MCF 10A (cell line): ENCODE measurements at regions not wholly inside any gene's neighbourhood (a gene's known extent, or its start where the extent isn't known, plus 50 kb on each side); places are given as distances from the start of the nearest gene placed in this dataset.

Source experiments
- BruUV-seq: library from RNA; stranded (reverse); fragments of 400-500 nt; replicated peaks from 2 replicates; lab custom pipeline; 2021; lab: Mats Ljungman, UMichigan
- CTCF ChIA-PET: fragments of 300-600 bp; sonication (Branson Sonifier 250); formaldehyde crosslinking; extraction: SDS; loops from one replicate; lab custom pipeline; 2021; ENCODE audit warnings: antibody characterized with exemption, inconsistent platforms; lab: Yijun Ruan, JAX
- POLR2A ChIA-PET: fragments of 300-600, 350-650 bp; sonication (Branson Sonifier 250); formaldehyde crosslinking; extraction: SDS; loops from one replicate; lab custom pipeline; 2020; ENCODE audit warnings: antibody characterized with exemption, inconsistent platforms; lab: Yijun Ruan, JAX
- DNase-seq: peaks from one replicate; pipeline ENCODE4 v3.0.0-alpha.2; 2018; ENCODE audit not compliant: unreplicated experiment
- H3K27ac Mint-ChIP-seq: one replicate; pipeline ENCODE4 v1.8.0; 2022; ENCODE audit warnings: mild to moderate bottlenecking, low read depth, mixed read lengths; ENCODE audit not compliant: unreplicated experiment
- H3K27me3 Mint-ChIP-seq: one replicate; pipeline ENCODE4 v1.8.0; 2022; ENCODE audit warnings: mixed read lengths; ENCODE audit not compliant: insufficient read depth, unreplicated experiment
- H3K36me3 Mint-ChIP-seq: one replicate; pipeline ENCODE4 v1.8.0; 2022; ENCODE audit warnings: mild to moderate bottlenecking, moderate library complexity, mixed read lengths; ENCODE audit not compliant: insufficient read depth, unreplicated experiment
- H3K4me1 Mint-ChIP-seq: one replicate; pipeline ENCODE4 v1.8.0; 2022; ENCODE audit warnings: mixed read lengths; ENCODE audit not compliant: insufficient read depth, unreplicated experiment
- H3K4me3 Mint-ChIP-seq: one replicate; pipeline ENCODE4 v1.8.0; 2022; ENCODE audit warnings: mild to moderate bottlenecking, moderate library complexity, mixed read lengths; ENCODE audit not compliant: unreplicated experiment
- H3K9me3 Mint-ChIP-seq: one replicate; pipeline ENCODE4 v1.8.0; 2022; ENCODE audit warnings: mixed read lengths; ENCODE audit not compliant: unreplicated experiment
- intact Hi-C: fragments of 100-400 bp; cut with micrococcal nuclease; formaldehyde crosslinking; loops from 2 replicates; pipeline ENCODE4 v1.14.1; 2022
- TF ChIP-seq, protein P1 (sequence below): fragments of 200-600 bp; IDR thresholded peaks from one replicate; pipeline ENCODE4 v1.8.0; 2022; ENCODE audit warnings: antibody characterized with exemption, mild to moderate bottlenecking; ENCODE audit not compliant: unreplicated experiment

DNA sequence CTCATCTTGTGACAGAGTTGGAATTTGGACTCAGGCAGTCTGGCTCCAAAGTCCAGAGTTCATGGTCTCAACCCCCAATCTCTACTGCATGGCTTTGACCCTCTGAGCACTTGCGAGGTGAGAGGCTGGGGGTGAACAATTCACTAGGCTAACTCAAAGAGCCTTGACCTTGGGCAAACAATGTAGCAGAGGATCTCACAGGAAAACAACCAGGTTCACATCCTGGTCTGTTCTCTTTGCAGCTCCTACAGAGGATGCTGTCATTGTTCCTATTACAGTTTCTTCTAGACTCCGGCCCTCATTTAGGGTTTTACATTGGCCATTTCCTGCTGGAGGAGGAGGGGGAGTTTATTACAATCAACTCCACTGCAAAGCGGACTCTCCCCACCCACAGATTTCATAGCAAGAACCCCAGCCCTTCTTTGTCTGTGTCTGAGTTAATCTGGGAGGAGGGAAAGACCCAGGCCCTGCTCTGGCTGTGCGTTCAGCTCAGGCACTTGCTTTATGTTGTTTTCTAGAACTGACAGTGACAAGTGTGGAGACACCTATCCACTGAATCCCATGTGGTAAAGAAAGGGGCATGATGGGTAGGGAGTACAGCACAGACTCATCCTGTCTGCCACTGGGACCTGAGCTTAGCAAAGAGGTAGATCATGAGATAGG lies 101.6 kb downstream of the LBH start:
- TF ChIP-seq, protein P1, sequence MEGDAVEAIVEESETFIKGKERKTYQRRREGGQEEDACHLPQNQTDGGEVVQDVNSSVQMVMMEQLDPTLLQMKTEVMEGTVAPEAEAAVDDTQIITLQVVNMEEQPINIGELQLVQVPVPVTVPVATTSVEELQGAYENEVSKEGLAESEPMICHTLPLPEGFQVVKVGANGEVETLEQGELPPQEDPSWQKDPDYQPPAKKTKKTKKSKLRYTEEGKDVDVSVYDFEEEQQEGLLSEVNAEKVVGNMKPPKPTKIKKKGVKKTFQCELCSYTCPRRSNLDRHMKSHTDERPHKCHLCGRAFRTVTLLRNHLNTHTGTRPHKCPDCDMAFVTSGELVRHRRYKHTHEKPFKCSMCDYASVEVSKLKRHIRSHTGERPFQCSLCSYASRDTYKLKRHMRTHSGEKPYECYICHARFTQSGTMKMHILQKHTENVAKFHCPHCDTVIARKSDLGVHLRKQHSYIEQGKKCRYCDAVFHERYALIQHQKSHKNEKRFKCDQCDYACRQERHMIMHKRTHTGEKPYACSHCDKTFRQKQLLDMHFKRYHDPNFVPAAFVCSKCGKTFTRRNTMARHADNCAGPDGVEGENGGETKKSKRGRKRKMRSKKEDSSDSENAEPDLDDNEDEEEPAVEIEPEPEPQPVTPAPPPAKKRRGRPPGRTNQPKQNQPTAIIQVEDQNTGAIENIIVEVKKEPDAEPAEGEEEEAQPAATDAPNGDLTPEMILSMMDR, result no peak
- H3K36me3 Mint-ChIP-seq, result no peaks in the 10 kb centered on the region
- H3K27me3 Mint-ChIP-seq, result no peaks in the 10 kb centered on the region
- ChIA-PET POLR2A (no interaction called here), CTCF (interaction anchor here (0.7 kb wide), 1 partner anchor 124 kb away, joined by 3 read pairs; no protein-coding TSS in a partner anchor)
- peaks cover 10% of the 10 kb centered on the region for H3K9me3 Mint-ChIP-seq
- H3K27ac Mint-ChIP-seq, result no peak overlapping the region
- H3K4me1 Mint-ChIP-seq, result no peaks in the 10 kb centered on the region
- no TSS peak for BruUV-seq
- intact Hi-C loops, result no loop called here
- no peak overlapping the region for H3K4me3 Mint-ChIP-seq
- DNase-seq, result no peak

GRCh38 chr2:30334762-30335363 lies 103.5 kb downstream of the LBH start:
- TF ChIP-seq, protein P1, result no peak
- ChIA-PET CTCF (interaction anchor here (0.5 to 1.4 kb wide), 8 partner anchors 15 to 373 kb away, joined by 3 to 5 read pairs (median 3); no protein-coding TSS in a partner anchor), POLR2A (no interaction called here)
- Mint-ChIP-seq H3K9me3 (peaks cover 10% of the 10 kb centered on the region), H3K27me3 (no peaks in the 10 kb centered on the region), H3K36me3 (no peaks in the 10 kb centered on the region), H3K4me3 (no peak overlapping the region), H3K27ac (no peak overlapping the region), H3K4me1 (no peaks in the 10 kb centered on the region)
- BruUV-seq, result no TSS peak
- DNase-seq, result no peak
- intact Hi-C loops, result no loop called here

GRCh38 chr2:30336084-30336483 lies 104.8 kb downstream of the LBH start:
- no peak for DNase-seq
- H3K4me1 Mint-ChIP-seq, result no peaks in the 10 kb centered on the region
- H3K4me3 Mint-ChIP-seq, result no peak overlapping the region
- no TSS peak for BruUV-seq
- intact Hi-C loops, result no loop called here
- H3K27ac Mint-ChIP-seq, result no peak overlapping the region
- H3K9me3 Mint-ChIP-seq, result peaks cover 10% of the 10 kb centered on the region
- TF ChIP-seq, protein P1, result no peak
- CTCF ChIA-PET, result interaction anchor here (1.2 kb wide), 1 partner anchor 16 kb away, joined by 3 read pairs; no protein-coding TSS in a partner anchor
- POLR2A ChIA-PET, result interaction anchor here (0.7 kb wide), 1 partner anchor 38 kb away, joined by 3 read pairs; no protein-coding TSS in a partner anchor
- no peaks in the 10 kb centered on the region for H3K36me3 Mint-ChIP-seq
- no peaks in the 10 kb centered on the region for H3K27me3 Mint-ChIP-seq

DNA sequence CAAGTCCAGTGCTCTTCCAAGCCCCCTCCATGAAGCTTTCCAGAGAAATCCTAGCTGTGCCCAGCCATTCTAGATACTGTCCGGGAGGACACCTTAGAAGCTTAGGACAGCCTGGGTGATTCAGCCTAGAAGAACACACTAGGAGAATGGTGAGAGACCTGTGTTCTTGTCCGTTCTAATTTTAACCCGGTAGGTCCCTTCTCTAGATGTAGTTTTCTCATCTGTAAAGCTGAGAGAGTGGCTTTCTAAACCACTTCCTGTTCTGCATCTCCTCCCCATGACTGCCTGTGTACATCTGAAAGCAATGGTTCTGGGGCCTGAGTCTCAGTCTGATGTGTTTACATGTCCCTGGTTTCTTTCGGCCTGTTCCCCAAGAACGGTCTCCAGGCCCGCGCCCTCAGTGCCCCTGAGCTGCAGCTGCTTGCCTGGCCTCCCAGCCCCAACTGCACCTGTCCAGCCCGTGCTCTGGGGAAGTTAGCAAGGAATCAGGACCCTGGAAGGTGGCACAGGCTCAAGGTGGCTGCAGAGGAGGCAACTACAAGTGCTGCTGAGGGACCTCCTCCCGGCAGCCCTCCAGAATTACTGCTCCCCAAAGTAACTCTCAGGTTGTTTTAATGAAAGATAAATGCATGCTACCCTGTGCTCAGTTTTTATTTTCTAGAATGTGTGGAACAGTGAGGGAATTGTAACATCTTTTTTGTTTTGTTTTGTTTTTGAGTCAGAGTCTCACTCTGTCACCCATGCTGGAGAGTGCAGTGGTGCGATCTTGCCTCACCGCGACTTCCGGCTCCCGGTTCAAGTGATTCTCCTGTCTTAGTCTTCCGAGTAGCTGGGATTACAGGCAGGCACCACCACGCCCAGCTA lies 105.9 kb downstream of the LBH start:
- no TSS peak for BruUV-seq
- Mint-ChIP-seq H3K36me3 (no peaks in the 10 kb centered on the region), H3K27ac (no peak overlapping the region), H3K4me3 (no peak overlapping the region), H3K27me3 (no peaks in the 10 kb centered on the region), H3K9me3 (no peaks in the 10 kb centered on the region), H3K4me1 (no peaks in the 10 kb centered on the region)
- CTCF ChIA-PET, result interaction anchor here (0.6 kb wide), 1 partner anchor 190 kb away, joined by 3 read pairs; no protein-coding TSS in a partner anchor
- intact Hi-C loops, result no loop called here
- DNase-seq, result no peak
- TF ChIP-seq, protein P1, result no peak
- POLR2A ChIA-PET, result no interaction called here
